ENCODE measurements at regions not wholly inside any gene's neighbourhood (a gene's known extent, or its start where the extent isn't known, plus 50 kb on each side); places are given as distances from the start of the nearest gene placed in this dataset.

DNA sequence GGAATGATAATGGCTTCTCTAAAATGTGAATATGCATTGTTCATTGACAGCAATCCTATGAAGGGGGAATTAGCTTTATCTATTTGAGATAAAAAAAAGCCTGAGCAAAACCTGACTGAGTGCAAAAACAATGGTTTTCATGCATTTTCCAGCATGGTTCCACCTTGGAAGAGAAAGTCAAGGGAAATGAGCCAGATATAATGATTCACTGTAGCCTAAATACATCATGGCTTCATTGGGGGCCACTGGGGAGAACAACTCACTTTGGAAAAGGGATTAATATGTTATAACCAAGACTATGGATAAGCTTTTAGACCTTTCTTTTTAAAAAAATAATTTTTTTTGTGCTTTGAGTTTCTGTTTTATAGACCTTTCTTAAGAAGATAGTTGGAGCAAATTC, 679.7 kb downstream of the NYAP2 start:
- H3K27me3 ChIP-seq (ENCODE audit: control insufficient read depth, insufficient read depth, low read length): no peaks in the 10 kb centered on the region
- TF ChIP-seq CTCF (IDR thresholded peaks at IDR 0.05; ENCODE audit: insufficient read depth, low read length, poor library complexity, severe bottlenecking): no peak
- no peak for DNase-seq (ENCODE audit: low read depth)
- H3K36me3 ChIP-seq (ENCODE audit: control insufficient read depth, insufficient read depth, low read length): no peaks in the 10 kb centered on the region
- no peak overlapping the region for H3K4me3 ChIP-seq (ENCODE audit: low read depth, low read length)

GRCh38 chr2:226078666-226079065, 679.2 kb downstream of the NYAP2 start:
- TF ChIP-seq CTCF (IDR thresholded peaks at IDR 0.05; ENCODE audit: insufficient read depth, low read length, poor library complexity, severe bottlenecking): no peak
- DNase-seq (ENCODE audit: low read depth): no peak
- Histone ChIP-seq H3K36me3 (ENCODE audit: control insufficient read depth, insufficient read depth, low read length) (no peaks in the 10 kb centered on the region), H3K4me3 (ENCODE audit: low read depth, low read length) (no peak overlapping the region), H3K27me3 (ENCODE audit: control insufficient read depth, insufficient read depth, low read length) (no peaks in the 10 kb centered on the region)

GRCh38 chr2:226077841-226078240, 678.3 kb downstream of the NYAP2 start:
- H3K27me3 ChIP-seq (ENCODE audit: control insufficient read depth, insufficient read depth, low read length): no peaks in the 10 kb centered on the region
- no peak for TF ChIP-seq CTCF (IDR thresholded peaks at IDR 0.05; ENCODE audit: insufficient read depth, low read length, poor library complexity, severe bottlenecking)
- H3K36me3 ChIP-seq (ENCODE audit: control insufficient read depth, insufficient read depth, low read length): no peaks in the 10 kb centered on the region
- H3K4me3 ChIP-seq (ENCODE audit: low read depth, low read length): no peak overlapping the region
- DNase-seq (ENCODE audit: low read depth): no peak

GRCh38 chr2:226077031-226077430, 677.5 kb downstream of the NYAP2 start:
- TF ChIP-seq CTCF (IDR thresholded peaks at IDR 0.05; ENCODE audit: insufficient read depth, low read length, poor library complexity, severe bottlenecking): no peak
- DNase-seq (ENCODE audit: low read depth): no peak
- Histone ChIP-seq H3K4me3 (ENCODE audit: low read depth, low read length) (no peak overlapping the region), H3K36me3 (ENCODE audit: control insufficient read depth, insufficient read depth, low read length) (no peaks in the 10 kb centered on the region), H3K27me3 (ENCODE audit: control insufficient read depth, insufficient read depth, low read length) (no peaks in the 10 kb centered on the region)

DNA sequence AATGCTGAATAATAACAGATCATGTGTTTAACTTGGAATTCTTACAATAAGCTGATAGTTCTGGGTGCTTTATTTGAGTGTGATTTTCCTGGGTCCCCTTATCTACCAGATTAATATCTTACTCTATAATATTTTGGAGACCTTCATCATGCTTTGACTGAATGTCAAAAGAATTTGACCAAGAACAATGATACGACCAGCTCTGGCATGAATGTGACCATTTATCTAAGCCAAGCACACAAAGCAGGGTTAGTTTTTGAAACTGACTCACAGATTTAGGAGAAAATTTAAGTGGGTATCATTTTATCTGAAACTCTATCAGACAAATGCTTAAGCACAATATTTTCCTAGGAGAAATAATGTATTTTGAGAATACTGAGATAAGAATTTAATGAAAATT, 677.0 kb downstream of the NYAP2 start:
- Histone ChIP-seq H3K27me3 (ENCODE audit: control insufficient read depth, insufficient read depth, low read length) (no peaks in the 10 kb centered on the region), H3K36me3 (ENCODE audit: control insufficient read depth, insufficient read depth, low read length) (no peaks in the 10 kb centered on the region), H3K4me3 (ENCODE audit: low read depth, low read length) (no peak overlapping the region)
- DNase-seq (ENCODE audit: low read depth): no peak
- TF ChIP-seq CTCF (IDR thresholded peaks at IDR 0.05; ENCODE audit: insufficient read depth, low read length, poor library complexity, severe bottlenecking): no peak

- no peak for TF ChIP-seq CTCF (IDR thresholded peaks at IDR 0.05; ENCODE audit: insufficient read depth, low read length, poor library complexity, severe bottlenecking)
- Histone ChIP-seq H3K36me3 (ENCODE audit: control insufficient read depth, insufficient read depth, low read length) (no peaks in the 10 kb centered on the region), H3K4me3 (ENCODE audit: low read depth, low read length) (no peak overlapping the region), H3K27me3 (ENCODE audit: control insufficient read depth, insufficient read depth, low read length) (no peaks in the 10 kb centered on the region)
- no peak for DNase-seq (ENCODE audit: low read depth)
Observed at GRCh38 chr2:226074391-226074790, 674.9 kb downstream of the NYAP2 start.

Measured in kidney epithelial cell (primary cell).